DND-41 (cell line): ENCODE measurements at regions not wholly inside any gene's neighbourhood (a gene's known extent, or its start where the extent isn't known, plus 50 kb on each side); places are given as distances from the start of the nearest gene placed in this dataset.

Experiments
- CTCF ChIP-seq: IDR thresholded peaks from 2 replicates; pipeline ENCODE4 v1.5.1; 2012; ENCODE audit warnings: borderline replicate concordance, low read length, moderate library complexity, mild to moderate bottlenecking; ENCODE audit not compliant: poor library complexity, severe bottlenecking; ENCODE audit errors: extremely low read depth
- EZH2 ChIP-seq: IDR thresholded peaks from 3 replicates; pipeline ENCODE4 v1.6.1; 2012; ENCODE audit warnings: borderline replicate concordance, low read depth, mild to moderate bottlenecking, moderate library complexity, low read length, inconsistent platforms; ENCODE audit not compliant: severe bottlenecking

DNA sequence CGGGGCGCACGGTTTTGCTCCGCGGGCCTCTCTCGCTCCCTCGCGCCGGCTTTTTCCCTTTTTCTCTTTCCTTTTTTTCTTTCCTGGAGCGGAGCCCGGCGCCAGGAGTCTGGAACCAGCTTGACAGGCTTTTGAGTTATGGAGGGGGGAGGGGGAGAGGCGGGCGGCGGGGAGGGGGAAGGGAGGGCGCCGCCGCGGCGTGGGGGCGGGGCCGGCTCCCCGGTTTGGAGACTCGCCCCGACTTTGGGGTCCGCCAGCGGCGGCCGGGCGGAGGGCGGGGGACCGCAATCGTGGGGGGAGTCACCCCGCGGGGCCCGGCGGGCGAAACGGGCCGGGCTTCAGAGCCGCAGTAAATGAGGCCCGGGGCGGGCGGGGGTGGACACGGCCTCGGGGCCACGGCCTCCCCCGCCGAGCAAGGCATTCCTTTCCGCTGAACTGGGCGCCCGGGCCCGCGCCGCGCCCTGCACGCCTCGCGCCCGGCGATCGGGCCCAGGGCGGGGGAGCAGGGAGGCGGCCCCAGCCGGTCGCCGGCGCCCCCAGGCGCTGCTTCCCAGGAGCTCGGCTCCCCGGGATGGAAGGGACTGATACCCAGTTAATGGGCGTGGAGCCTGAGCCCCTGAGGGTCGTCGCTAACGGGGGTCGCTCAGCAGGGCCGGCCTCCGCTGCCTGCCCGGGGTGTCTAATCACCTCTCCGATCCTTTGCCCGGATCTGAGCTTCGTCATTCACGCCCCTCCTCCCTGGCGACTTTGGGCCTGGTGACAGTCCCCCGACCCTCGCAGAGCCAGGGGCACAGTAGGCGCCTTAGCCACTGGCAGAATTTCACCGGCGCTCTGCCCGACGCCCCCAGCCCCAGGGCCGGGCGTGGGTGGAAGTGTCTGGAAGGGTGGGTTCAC is 138.1 kb downstream of the C9orf50 start:
- TF ChIP-seq CTCF (no peak), EZH2 (no peak)
